ENCODE measurements at regions not wholly inside any gene's neighbourhood (a gene's known extent, or its start where the extent isn't known, plus 50 kb on each side); places are given as distances from the start of the nearest gene placed in this dataset.

- Histone ChIP-seq H3K4me1 (no peaks in the 10 kb centered on the region), H3K9me3 (no peaks in the 10 kb centered on the region), H3K4me3 (ENCODE audit: low read depth, low read length) (no peak overlapping the region), H3K27me3 (replicated peaks; ENCODE audit: control insufficient read depth, insufficient read depth, low read length) (no peaks in the 10 kb centered on the region), H3K36me3 (ENCODE audit: control insufficient read depth, insufficient read depth, low read length) (no peaks in the 10 kb centered on the region)
- Mint-ChIP-seq H3K9me3 (ENCODE audit: unreplicated experiment) (no peaks in the 10 kb centered on the region), H3K4me3 (ENCODE audit: unreplicated experiment) (no peak overlapping the region), H3K27ac (ENCODE audit: unreplicated experiment) (no peak overlapping the region), H3K4me1 (ENCODE audit: low read depth, unreplicated experiment) (no peaks in the 10 kb centered on the region), H3K27me3 (ENCODE audit: insufficient read depth, unreplicated experiment) (no peaks in the 10 kb centered on the region), H3K36me3 (ENCODE audit: insufficient read depth, unreplicated experiment) (no peaks in the 10 kb centered on the region)
- no TSS peak for BruUV-seq (replicated peaks)
- intact Hi-C loops (cut with micrococcal nuclease; ENCODE audit: unreplicated experiment) = no loop called here
- ChIA-PET CTCF (no interaction called here), POLR2A (no interaction called here)
- DNase-seq = no peak
- no peak for TF ChIP-seq CTCF (IDR thresholded peaks at IDR 0.05; ENCODE audit: insufficient read depth in 1 of 2, low read depth in 1 of 2, low read length in 1 of 2, severe bottlenecking in 1 of 2, unreplicated experiment in 1 of 2)
Observed at GRCh38 chr5:54829676-54830535, 155.5 kb downstream of the ESM1 start.

GRCh38 chr5:54829102-54829501 is 156.3 kb downstream of the ESM1 start:
- POLR2A ChIA-PET = no interaction called here
- no peak overlapping the region for H3K4me3 Mint-ChIP-seq (ENCODE audit: unreplicated experiment)

GRCh38 chr5:54828151-54828550 is 157.2 kb downstream of the ESM1 start:
- Histone ChIP-seq H3K9me3 (no peaks in the 10 kb centered on the region), H3K27me3 (replicated peaks; ENCODE audit: control insufficient read depth, insufficient read depth, low read length) (no peaks in the 10 kb centered on the region), H3K36me3 (ENCODE audit: control insufficient read depth, insufficient read depth, low read length) (no peaks in the 10 kb centered on the region), H3K4me3 (ENCODE audit: low read depth, low read length) (no peak overlapping the region), H3K4me1 (no peaks in the 10 kb centered on the region)
- no peak for TF ChIP-seq CTCF (IDR thresholded peaks at IDR 0.05; ENCODE audit: insufficient read depth in 1 of 2, low read depth in 1 of 2, low read length in 1 of 2, severe bottlenecking in 1 of 2, unreplicated experiment in 1 of 2)
- POLR2A ChIA-PET = no interaction called here
- Mint-ChIP-seq H3K4me3 (ENCODE audit: unreplicated experiment) (no peak overlapping the region), H3K27ac (ENCODE audit: unreplicated experiment) (no peak overlapping the region), H3K4me1 (ENCODE audit: low read depth, unreplicated experiment) (no peaks in the 10 kb centered on the region), H3K36me3 (ENCODE audit: insufficient read depth, unreplicated experiment) (no peaks in the 10 kb centered on the region), H3K9me3 (ENCODE audit: unreplicated experiment) (no peaks in the 10 kb centered on the region), H3K27me3 (ENCODE audit: insufficient read depth, unreplicated experiment) (no peaks in the 10 kb centered on the region)
- DNase-seq = no peak
- intact Hi-C loops (cut with micrococcal nuclease; ENCODE audit: unreplicated experiment) = no loop called here
- CTCF ChIA-PET = no interaction called here
- BruUV-seq (replicated peaks) = no TSS peak

More at GRCh38 chr5:54829102-54829501, 156.3 kb downstream of the ESM1 start:
- H3K36me3 Mint-ChIP-seq (ENCODE audit: insufficient read depth, unreplicated experiment) = no peaks in the 10 kb centered on the region
- no peaks in the 10 kb centered on the region for H3K4me1 Mint-ChIP-seq (ENCODE audit: low read depth, unreplicated experiment)
- H3K27ac Mint-ChIP-seq (ENCODE audit: unreplicated experiment) = no peak overlapping the region
- TF ChIP-seq CTCF (IDR thresholded peaks at IDR 0.05; ENCODE audit: insufficient read depth in 1 of 2, low read depth in 1 of 2, low read length in 1 of 2, severe bottlenecking in 1 of 2, unreplicated experiment in 1 of 2) = no peak
- no peaks in the 10 kb centered on the region for H3K36me3 ChIP-seq (ENCODE audit: control insufficient read depth, insufficient read depth, low read length)
- H3K9me3 ChIP-seq = no peaks in the 10 kb centered on the region
- no TSS peak for BruUV-seq (replicated peaks)
- CTCF ChIA-PET = no interaction called here
- H3K27me3 Mint-ChIP-seq (ENCODE audit: insufficient read depth, unreplicated experiment) = no peaks in the 10 kb centered on the region
- H3K9me3 Mint-ChIP-seq (ENCODE audit: unreplicated experiment) = no peaks in the 10 kb centered on the region
- no peaks in the 10 kb centered on the region for H3K27me3 ChIP-seq (replicated peaks; ENCODE audit: control insufficient read depth, insufficient read depth, low read length)
- H3K4me1 ChIP-seq = no peaks in the 10 kb centered on the region
- intact Hi-C loops (cut with micrococcal nuclease; ENCODE audit: unreplicated experiment) = no loop called here
- H3K4me3 ChIP-seq (ENCODE audit: low read depth, low read length) = no peak overlapping the region
- no peak for DNase-seq
